IMR-90 (cell line): ENCODE measurements at regions not wholly inside any gene's neighbourhood (a gene's known extent, or its start where the extent isn't known, plus 50 kb on each side); places are given as distances from the start of the nearest gene placed in this dataset.

Experiments
- ATAC-seq: fragments of 200-7000 bp; cut with Tn5 transposase; 2 replicates; pipeline ENCODE4 v1.9.1; 2020; ENCODE audit warnings: low read depth, mild to moderate bottlenecking, moderate library complexity
- BruUV-seq: library from RNA; stranded (reverse); fragments of 400-500 nt; replicated peaks from 2 replicates; lab custom pipeline; 2021; lab: Mats Ljungman, UMichigan
- CTCF ChIA-PET: fragments of 300-600 bp; formaldehyde crosslinking; extraction: SDS; loops from one replicate; lab custom pipeline; 2021; ENCODE audit warnings: antibody characterized with exemption; lab: Yijun Ruan, JAX
- POLR2A ChIA-PET: fragments of 300-600 bp; sonication (Branson Sonifier 250); formaldehyde crosslinking; loops from one replicate; lab custom pipeline; 2022; ENCODE audit warnings: antibody characterized with exemption; ENCODE audit not compliant: unreplicated experiment; lab: Charles Lee
- DNase-seq: peaks from one replicate; pipeline ENCODE4 v3.0.0; 2013
- H2AFZ ChIP-seq: replicated peaks from 2 replicates; pipeline ENCODE3; 2013; ENCODE audit warnings: low read length, mild to moderate bottlenecking; ENCODE audit not compliant: poor library complexity
- H2AK5ac ChIP-seq: 2 replicates; pipeline ENCODE4 v1.6.1; 2013; ENCODE audit warnings: low read depth, low read length, inconsistent platforms
- H2AK9ac ChIP-seq: replicated peaks from 2 replicates; pipeline ENCODE3; 2013; ENCODE audit warnings: mild to moderate bottlenecking, low read depth, low read length, moderate library complexity; ENCODE audit not compliant: poor library complexity
- H2BK120ac ChIP-seq: 2 replicates; pipeline ENCODE4 v1.6.1; 2013; ENCODE audit warnings: low read depth, low read length, inconsistent platforms
- H2BK15ac ChIP-seq: 3 replicates; pipeline ENCODE4 v1.6.1; 2013; ENCODE audit warnings: low read depth, low read length, inconsistent platforms
- H2BK20ac ChIP-seq: 2 replicates; pipeline ENCODE4 v1.6.1; 2013; ENCODE audit warnings: low read depth, mild to moderate bottlenecking, inconsistent platforms, low read length, moderate library complexity
- H2BK5ac ChIP-seq: 2 replicates; pipeline ENCODE4 v1.6.1; 2013; ENCODE audit warnings: mild to moderate bottlenecking, low read depth, low read length, inconsistent platforms; ENCODE audit not compliant: poor library complexity, severe bottlenecking
- H3K14ac ChIP-seq: replicated peaks from 2 replicates; pipeline ENCODE4 v1.6.1; 2013; ENCODE audit warnings: low read depth, low read length, inconsistent platforms
- H3K18ac ChIP-seq: 2 replicates; pipeline ENCODE4 v1.6.1; 2013; ENCODE audit warnings: low read depth, low read length, control low read depth
- H3K23ac ChIP-seq: 2 replicates; pipeline ENCODE4 v1.6.1; 2013; ENCODE audit warnings: low read depth, low read length, inconsistent platforms
- H3K27ac ChIP-seq: 2 replicates; pipeline ENCODE4 v1.5.1; 2013; ENCODE audit warnings: mild to moderate bottlenecking, control low read depth, low read length; ENCODE audit not compliant: insufficient read depth
- H3K27me3 ChIP-seq: 2 replicates; pipeline ENCODE4 v1.6.1; 2013; ENCODE audit warnings: low read length; ENCODE audit not compliant: control insufficient read depth, insufficient read depth
- H3K36me3 ChIP-seq: 2 replicates; pipeline ENCODE4 v1.6.1; 2013; ENCODE audit warnings: low read length, mixed read lengths; ENCODE audit not compliant: control insufficient read depth, insufficient read depth
- H3K4ac ChIP-seq: 2 replicates; pipeline ENCODE4 v1.6.1; 2013; ENCODE audit warnings: low read depth, low read length, inconsistent platforms
- H3K4me1 ChIP-seq: 2 replicates; pipeline ENCODE4 v1.6.1; 2013; ENCODE audit warnings: low read length, mixed read lengths; ENCODE audit not compliant: control insufficient read depth, insufficient read depth
- H3K4me2 ChIP-seq: 2 replicates; pipeline ENCODE4 v1.6.1; 2013; ENCODE audit warnings: low read depth, mild to moderate bottlenecking, control low read depth, low read length, moderate library complexity
- H3K4me3 ChIP-seq: 2 replicates; pipeline ENCODE4 v1.5.1; 2013; ENCODE audit warnings: low read depth, mild to moderate bottlenecking, control low read depth, low read length, moderate library complexity; ENCODE audit not compliant: insufficient read depth
- H3K56ac ChIP-seq: 2 replicates; pipeline ENCODE4 v1.6.1; 2013; ENCODE audit warnings: low read length, inconsistent platforms; ENCODE audit not compliant: insufficient read depth; ENCODE audit errors: extremely low read depth
- H3K79me1 ChIP-seq, 2 experiments: 2 replicates each; pipeline ENCODE4 v1.6.1; 2013; ENCODE audit warnings: low read length in 2 of 2, inconsistent platforms in 1 of 2, low read depth in 1 of 2
- H3K9ac ChIP-seq: 2 replicates; pipeline ENCODE4 v1.6.1; 2013; ENCODE audit warnings: low read depth, low read length, control low read depth
- H3K9me1 ChIP-seq: 2 replicates; pipeline ENCODE4 v1.6.1; 2013; ENCODE audit warnings: low read length, inconsistent platforms; ENCODE audit not compliant: insufficient read depth
- H3K9me3 ChIP-seq: 2 replicates; pipeline ENCODE4 v1.6.1; 2013; ENCODE audit warnings: low read length; ENCODE audit not compliant: control insufficient read depth, insufficient read depth
- H4K20me1 ChIP-seq: 2 replicates; pipeline ENCODE4 v1.6.1; 2013; ENCODE audit warnings: low read length, inconsistent platforms; ENCODE audit not compliant: insufficient read depth
- H4K5ac ChIP-seq: 2 replicates; pipeline ENCODE4 v1.6.1; 2013; ENCODE audit warnings: mild to moderate bottlenecking, low read depth, low read length, control low read depth
- H4K8ac ChIP-seq, 2 experiments: 2 replicates each; pipeline ENCODE4 v1.6.1; 2013; ENCODE audit warnings: low read depth in 2 of 2, low read length in 2 of 2, control low read depth in 1 of 2, inconsistent platforms in 1 of 2
- H4K91ac ChIP-seq: 2 replicates; pipeline ENCODE4 v1.6.1; 2013; ENCODE audit warnings: low read depth, low read length, inconsistent platforms; ENCODE audit not compliant: insufficient read depth
- RAD21 ChIP-seq: IDR thresholded peaks from 2 replicates; pipeline ENCODE4 v1.6.1; 2012; ENCODE audit warnings: low read length, improper control_type of control experiment
- USF2 ChIP-seq: fragments of 150-350 bp; IDR thresholded peaks from 2 replicates; pipeline ENCODE4 v1.6.1; 2017; ENCODE audit warnings: mild to moderate bottlenecking, antibody characterized with exemption, low read length, low read depth
- WGBS, 2 experiments: methylation state at CpG; one replicate each; pipeline versions ENCODE4 v1.1.5 to v1.1.7; 2013; ENCODE audit warnings: missing lambda C conversion rate in 2 of 2; ENCODE audit not compliant: insufficient read length in 1 of 2; ENCODE audit errors: extremely low coverage in 2 of 2; 5-methylcytosine and 5-hydroxymethylcytosine counted together
- dilution Hi-C: fragments of 300-500 bp; cut with HindIII; formaldehyde crosslinking; loops from one replicate; pipeline ENCODE4 v1.14.3; 2018; ENCODE audit warnings: low sequenced_read_pairs; ENCODE audit not compliant: unreplicated experiment
- in situ Hi-C: fragments of 300-500 bp; cut with MboI; formaldehyde crosslinking; loops from 3 replicates; pipeline ENCODE4 v1.14.3; 2019; ENCODE audit warnings: low sequenced_read_pairs, inconsistent platforms, mixed read lengths
- intact Hi-C: fragments of 100-400 bp; cut with micrococcal nuclease; formaldehyde crosslinking; loops from 2 replicates; pipeline ENCODE4 v1.10.0; 2022

- H3K4me3 ChIP-seq = no peak overlapping the region
- no peak overlapping the region for H3K4me2 ChIP-seq
- no peak overlapping the region for H3K4ac ChIP-seq
- no peaks in the 10 kb centered on the region for H3K79me1 ChIP-seq
- H2AK9ac ChIP-seq = no peak overlapping the region
- POLR2A ChIA-PET = no interaction called here
- in situ Hi-C loops (no loop called here), intact Hi-C loops (no loop called here), dilution Hi-C loops (no loop called here)
- BruUV-seq = no TSS peak
- H2AFZ ChIP-seq = no peak overlapping the region
- H3K9me1 ChIP-seq = no peaks in the 10 kb centered on the region
- H3K56ac ChIP-seq = no peak overlapping the region
- H4K91ac ChIP-seq = no peak overlapping the region
- no peak overlapping the region for H3K23ac ChIP-seq
- no peak overlapping the region for H2BK120ac ChIP-seq
- TF ChIP-seq USF2 = no peak
- no peak for TF ChIP-seq RAD21
- no peaks in the 10 kb centered on the region for H3K36me3 ChIP-seq
- DNase-seq = no peak
- no peaks in the 10 kb centered on the region for H3K4me1 ChIP-seq
- H3K14ac ChIP-seq = no peak overlapping the region
- H3K18ac ChIP-seq = no peak overlapping the region
- no peak overlapping the region for H3K27ac ChIP-seq
- H4K8ac ChIP-seq = no peak overlapping the region
- no peak overlapping the region for H2AK5ac ChIP-seq
- H4K5ac ChIP-seq = no peak overlapping the region
- no peak overlapping the region for H3K9ac ChIP-seq
- H3K27me3 ChIP-seq = no peaks in the 10 kb centered on the region
- H3K9me3 ChIP-seq = no peaks in the 10 kb centered on the region
- no peak overlapping the region for H2BK20ac ChIP-seq
- no peak for ATAC-seq
- no peaks in the 10 kb centered on the region for H4K20me1 ChIP-seq
- no peak overlapping the region for H2BK15ac ChIP-seq
- CTCF ChIA-PET = no interaction called here
- no CpG with 5 or more reads among the region's 2 CpGs for WGBS, 2 experiments
- H2BK5ac ChIP-seq = no peak overlapping the region
Observed at GRCh38 chr4:163781726-163782125, 287.2 kb downstream of the TMA16 start.
